GM12878 (cell line): ENCODE measurements at regions not wholly inside any gene's neighbourhood (a gene's known extent, or its start where the extent isn't known, plus 50 kb on each side); places are given as distances from the start of the nearest gene placed in this dataset.

Experiments used
- ATAC-seq: fragments of 200-7000 bp; cut with Tn5 transposase; 3 replicates; pipeline ENCODE4 v1.9.1; 2020; ENCODE audit warnings: mild to moderate bottlenecking, moderate library complexity
- BruUV-seq: library from RNA; stranded (reverse); fragments of 400-500 nt; replicated peaks from 2 replicates; lab custom pipeline; 2021; lab: Mats Ljungman, UMichigan
- CTCF ChIA-PET: fragments of 300-600 bp; sonication (Branson Sonifier 250); formaldehyde crosslinking; extraction: SDS; loops from one replicate; lab custom pipeline; 2021; ENCODE audit warnings: inconsistent platforms; lab: Yijun Ruan, JAX
- POLR2A ChIA-PET: fragments of 350-600 bp; formaldehyde crosslinking; extraction: SDS; loops from one replicate; lab custom pipeline; 2021; ENCODE audit warnings: inconsistent platforms; lab: Charles Lee
- RAD21 ChIA-PET: fragments of 300-600 bp; sonication (Branson Sonifier 250); formaldehyde crosslinking; loops from one replicate; lab custom pipeline; 2023; ENCODE audit warnings: antibody characterized with exemption; ENCODE audit not compliant: unreplicated experiment; lab: Charles Lee
- SMC1A ChIA-PET: fragments of 300-600 bp; sonication (Branson Sonifier 250); formaldehyde crosslinking; loops from one replicate; lab custom pipeline; 2023; ENCODE audit not compliant: unreplicated experiment, uncharacterized antibody; lab: Charles Lee
- DNase-seq: peaks from one replicate; pipeline ENCODE4 v3.0.0-alpha.2; 2011; ENCODE audit warnings: low read depth, low spot score
- FAIRE-seq: peaks from 3 replicates; lab custom pipeline; 2011; peaks lifted over from hg19 to GRCh38; lab: Jason Lieb, UNC
- H2AFZ ChIP-seq: 2 replicates; pipeline ENCODE4 v1.6.0; 2011; ENCODE audit warnings: low read depth, low read length, control low read depth; ENCODE audit not compliant: control insufficient read depth
- H3K27ac ChIP-seq: 2 replicates; pipeline ENCODE4 v1.5.1; 2011; ENCODE audit warnings: control low read depth; ENCODE audit not compliant: control insufficient read depth, insufficient read depth
- H3K27me3 ChIP-seq, 2 experiments: replicated peaks in 1 of 2; 2 replicates each; pipeline versions ENCODE4 v1.6.0 to v1.6.1; 2011; ENCODE audit warnings: low read length in 1 of 2; ENCODE audit not compliant: control insufficient read depth in 2 of 2, insufficient read depth in 2 of 2
- H3K36me3 ChIP-seq, 2 experiments: 2 replicates each; pipeline ENCODE4 v1.5.1; 2011; ENCODE audit warnings: low read length in 1 of 2; ENCODE audit not compliant: control insufficient read depth in 2 of 2, insufficient read depth in 2 of 2
- H3K4me1 ChIP-seq: 2 replicates; pipeline ENCODE4 v1.6.1; 2011; ENCODE audit warnings: mild to moderate bottlenecking, low read length, moderate library complexity, mixed read lengths; ENCODE audit not compliant: control insufficient read depth, insufficient read depth
- H3K4me2 ChIP-seq: 2 replicates; pipeline ENCODE4 v1.6.0; 2011; ENCODE audit warnings: control low read depth; ENCODE audit not compliant: control insufficient read depth, insufficient read depth
- H3K4me3 ChIP-seq: fragments of 200-600 bp; sonication (generic); 2 replicates; pipeline ENCODE4 v1.5.1; 2016
- H3K79me2 ChIP-seq: 2 replicates; pipeline ENCODE4 v1.6.0; 2011; ENCODE audit warnings: low read length; ENCODE audit not compliant: control insufficient read depth, insufficient read depth
- H3K9ac ChIP-seq: 2 replicates; pipeline ENCODE4 v1.8.0; 2011; ENCODE audit warnings: low read length, control low read depth, mixed read lengths; ENCODE audit not compliant: control insufficient read depth, insufficient read depth
- H3K9me3 ChIP-seq: replicated peaks from 3 replicates; pipeline ENCODE4 v1.5.1; 2011; ENCODE audit warnings: mild to moderate bottlenecking, low read length; ENCODE audit not compliant: control insufficient read depth, insufficient read depth
- H4K20me1 ChIP-seq: 2 replicates; pipeline ENCODE4 v1.6.0; 2011; ENCODE audit not compliant: control insufficient read depth, insufficient read depth
- BRCA1 ChIP-seq: IDR thresholded peaks from 2 replicates; pipeline ENCODE4 v1.6.1; 2011; ENCODE audit warnings: low read depth, low read length, improper control_type of control experiment
- CBFB ChIP-seq: IDR thresholded peaks from 2 replicates; pipeline ENCODE4 v1.6.1; 2016; ENCODE audit warnings: antibody characterized with exemption, low read depth
- EP300 ChIP-seq, 2 experiments: fragments of 150-350 bp in 1 of 2; IDR thresholded peaks; 2 replicates each; pipeline ENCODE4 v1.6.1; 2011 to 2012; ENCODE audit warnings: low read depth in 2 of 2, low read length in 2 of 2, borderline replicate concordance in 1 of 2, improper control_type of control experiment in 1 of 2, inconsistent platforms in 1 of 2; ENCODE audit not compliant: control insufficient read depth in 1 of 2
- ETV6 ChIP-seq, 2 experiments: fragments of 450-650 bp in 1 of 2; IDR thresholded peaks in 1 of 2; conservative IDR thresholded peaks in 1 of 2; 2 replicates each; pipeline ENCODE4 v1.6.1; 2014; ENCODE audit warnings: antibody characterized with exemption in 1 of 2, borderline replicate concordance in 1 of 2, low read depth in 1 of 2, mild to moderate bottlenecking in 1 of 2, moderate library complexity in 1 of 2
- FOS ChIP-seq: IDR thresholded peaks from 3 replicates; pipeline ENCODE4 v1.6.1; 2011; ENCODE audit warnings: borderline replicate concordance; ENCODE audit not compliant: insufficient read length; ENCODE audit errors: extremely low read depth
- FOXK2 ChIP-seq: fragments of 450-650 bp; IDR thresholded peaks from 2 replicates; pipeline ENCODE4 v1.6.1; 2017; ENCODE audit warnings: mild to moderate bottlenecking, moderate library complexity
- FOXM1 ChIP-seq: IDR thresholded peaks from 2 replicates; pipeline ENCODE4 v1.6.1; 2012; ENCODE audit warnings: low read depth, mild to moderate bottlenecking, inconsistent platforms, low read length, moderate library complexity
- GABPA ChIP-seq: IDR thresholded peaks from 2 replicates; pipeline ENCODE4 v1.6.1; 2014; ENCODE audit warnings: antibody characterized with exemption, low read depth, mild to moderate bottlenecking, inconsistent platforms
- IKZF2 ChIP-seq, 2 experiments: fragments of 450-650 bp; IDR thresholded peaks; 2 replicates each; pipeline ENCODE4 v1.6.1; 2017; ENCODE audit warnings: mild to moderate bottlenecking in 2 of 2, moderate library complexity in 2 of 2
- IRF4 ChIP-seq: IDR thresholded peaks from 2 replicates; pipeline ENCODE4 v1.6.1; 2011; ENCODE audit warnings: low read depth, low read length
- JUND ChIP-seq: IDR thresholded peaks from 2 replicates; pipeline ENCODE4 v1.6.1; 2012; ENCODE audit warnings: low read depth, mild to moderate bottlenecking, low read length, improper control_type of control experiment, moderate library complexity
- KLF5 ChIP-seq: fragments of 450-650 bp; IDR thresholded peaks from 2 replicates; pipeline ENCODE4 v1.6.1; 2014; ENCODE audit warnings: mild to moderate bottlenecking; ENCODE audit not compliant: partially characterized antibody
- MEF2A ChIP-seq: IDR thresholded peaks from 2 replicates; pipeline ENCODE4 v1.6.1; 2011; ENCODE audit warnings: low read depth, mild to moderate bottlenecking, low read length, moderate library complexity; ENCODE audit not compliant: insufficient read depth
- NFIC ChIP-seq: IDR thresholded peaks from 2 replicates; pipeline ENCODE4 v1.6.1; 2012; ENCODE audit warnings: low read depth, mild to moderate bottlenecking, inconsistent platforms, low read length, moderate library complexity
- NR2F1 ChIP-seq: fragments of 450-650 bp; conservative IDR thresholded peaks from 2 replicates; pipeline ENCODE4 v1.6.1; 2017; ENCODE audit warnings: mild to moderate bottlenecking
- SRF ChIP-seq, 2 experiments: IDR thresholded peaks; 2 replicates each; pipeline ENCODE4 v1.6.1; 2011; ENCODE audit warnings: low read depth in 2 of 2, low read length in 2 of 2, mild to moderate bottlenecking in 1 of 2, moderate library complexity in 1 of 2
- TCF12 ChIP-seq: IDR thresholded peaks from 2 replicates; pipeline ENCODE4 v1.6.1; 2011; ENCODE audit warnings: low read depth, mild to moderate bottlenecking, low read length
- WGBS: methylation state at CpG from one replicate; pipeline ENCODE4 v1.1.6; 2016; ENCODE audit warnings: low lambda C conversion rate; ENCODE audit not compliant: insufficient replicate concordance, insufficient coverage; ENCODE audit errors: missing lambda C conversion rate; 5-methylcytosine and 5-hydroxymethylcytosine counted together
- in situ Hi-C: fragments of 300-500 bp; cut with MboI; formaldehyde crosslinking; loops from 9 replicates; pipeline ENCODE4 v1.14.3; 2018; ENCODE audit warnings: mixed read lengths
- intact Hi-C: fragments of 100-400 bp; cut with micrococcal nuclease; formaldehyde crosslinking; loops from one replicate; pipeline ENCODE4 v1.14.2; 2022; ENCODE audit not compliant: unreplicated experiment
- TF ChIP-seq, protein P1 (sequence below): fragments of 150-350 bp; IDR thresholded peaks from 2 replicates; pipeline ENCODE4 v1.6.1; 2014; ENCODE audit warnings: mild to moderate bottlenecking, low read depth, low read length
- TF ChIP-seq, protein P2 (sequence below): fragments of 450-650 bp; IDR thresholded peaks from 2 replicates; pipeline ENCODE4 v1.6.1; 2017; ENCODE audit warnings: low read depth, mild to moderate bottlenecking, moderate library complexity
- TF ChIP-seq, protein P3 (sequence below): fragments of 450-650 bp; IDR thresholded peaks from 2 replicates; pipeline ENCODE4 v1.6.1; 2016; ENCODE audit warnings: mild to moderate bottlenecking

DNA sequence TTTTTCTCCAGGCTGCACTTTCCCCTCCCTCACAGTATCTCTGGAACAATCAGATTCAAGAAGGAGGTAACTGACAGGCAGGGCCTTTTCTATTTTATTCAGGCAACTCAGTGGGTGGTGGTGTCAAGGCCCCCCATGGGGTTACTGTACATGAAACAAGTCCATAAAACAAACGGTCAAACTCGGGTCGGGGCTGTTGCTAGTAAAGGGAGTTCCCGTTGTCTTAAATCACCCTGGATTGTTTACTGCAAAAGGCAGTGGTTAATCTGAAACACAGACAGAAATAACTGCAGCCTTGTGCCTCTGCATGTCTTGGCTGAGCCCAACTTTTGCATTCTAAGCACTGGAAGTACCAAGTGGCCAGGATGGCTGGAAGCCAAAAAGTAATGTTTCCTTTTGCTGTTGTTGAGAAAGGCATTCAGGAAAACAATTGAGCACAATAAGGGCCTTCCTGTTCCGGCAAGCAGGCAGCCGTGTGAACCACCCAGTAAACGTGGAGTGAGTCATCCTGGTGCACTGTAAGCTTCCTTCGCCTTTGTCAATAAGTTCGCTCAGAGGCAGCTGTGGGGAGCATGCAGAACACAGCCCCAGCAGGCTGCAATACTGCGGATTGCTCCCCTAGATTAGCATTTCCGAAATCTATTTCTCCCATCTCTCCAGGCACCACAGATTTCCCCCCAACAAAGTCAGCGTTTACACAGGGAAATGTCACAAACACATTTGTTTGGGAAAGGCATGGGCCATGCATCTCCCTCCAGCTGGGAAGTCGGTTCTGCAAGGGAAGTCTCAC is 149.6 kb downstream of the IRS1 start:
- Histone ChIP-seq H3K27me3 (no peaks in the 10 kb centered on the region), H3K36me3 (no peaks in the 10 kb centered on the region), H3K4me3 (no peak overlapping the region), H3K9ac (no peak overlapping the region), H3K4me1 (no peaks in the 10 kb centered on the region), H4K20me1 (no peaks in the 10 kb centered on the region), H3K27ac (no peak overlapping the region), H2AFZ (peak overlapping the region; percentile 73), H3K9me3 (peaks cover 4% of the 10 kb centered on the region; the same call in 2 of the 3 replicates), H3K4me2 (no peak overlapping the region), H3K79me2 (no peaks in the 10 kb centered on the region)
- 7% methylated on average over 13 of the region's 13 CpGs for WGBS
- ChIA-PET RAD21 (no interaction called here), CTCF (interaction anchor here (1.2 kb wide), 1 partner anchor 178 kb away, joined by 4 read pairs; no protein-coding TSS in a partner anchor), SMC1A (no interaction called here), POLR2A (no interaction called here)
- intact Hi-C loops (no loop called here), in situ Hi-C loops (no loop called here)
- peak; percentile 33 for DNase-seq
- peak; percentile 71 for ATAC-seq
- BruUV-seq, result no TSS peak
- no peak for FAIRE-seq
- peak in 1 of 2 experiments; percentile 53; a peak in 1 of 4 replicates for TF ChIP-seq ETV6 (conservative IDR thresholded peaks at IDR 0.05 in 1 of 2, IDR thresholded peaks at IDR 0.05 in 1 of 2; ENCODE audit: borderline replicate concordance in 1 of 2, low read depth in 1 of 2)
- no peak for TF ChIP-seq BRCA1
- TF ChIP-seq CBFB, result no peak
- TF ChIP-seq JUND, result no peak
- TF ChIP-seq GABPA, result peak; percentile 60
- 0 out of 2 replicates have a peak, but pooled peaks have one; percentile 31 for TF ChIP-seq FOXM1
- TF ChIP-seq NFIC, result peak; percentile 47; the same call in 1 of the 2 replicates
- no peak for TF ChIP-seq NR2F1
- 0 out of 2 replicates have a peak, but pooled peaks have one; percentile 21 for TF ChIP-seq IRF4
- TF ChIP-seq KLF5, result no peak
- 0 out of 4 replicates have a peak, but pooled peaks of 1 of the 2 experiments have one; percentile 8 for TF ChIP-seq IKZF2 (IDR thresholded peaks at IDR 0.05)
- TF ChIP-seq EP300 (IDR thresholded peaks at IDR 0.05; ENCODE audit: borderline replicate concordance in 1 of 2, control insufficient read depth in 1 of 2, low read depth in 2 of 2, low read length in 2 of 2), result peak in 1 of 2 experiments; percentile 27; a peak in 1 of 4 replicates
- 0 out of 2 replicates have a peak, but pooled peaks have one; percentile 15 for TF ChIP-seq TCF12
- TF ChIP-seq, protein P1, sequence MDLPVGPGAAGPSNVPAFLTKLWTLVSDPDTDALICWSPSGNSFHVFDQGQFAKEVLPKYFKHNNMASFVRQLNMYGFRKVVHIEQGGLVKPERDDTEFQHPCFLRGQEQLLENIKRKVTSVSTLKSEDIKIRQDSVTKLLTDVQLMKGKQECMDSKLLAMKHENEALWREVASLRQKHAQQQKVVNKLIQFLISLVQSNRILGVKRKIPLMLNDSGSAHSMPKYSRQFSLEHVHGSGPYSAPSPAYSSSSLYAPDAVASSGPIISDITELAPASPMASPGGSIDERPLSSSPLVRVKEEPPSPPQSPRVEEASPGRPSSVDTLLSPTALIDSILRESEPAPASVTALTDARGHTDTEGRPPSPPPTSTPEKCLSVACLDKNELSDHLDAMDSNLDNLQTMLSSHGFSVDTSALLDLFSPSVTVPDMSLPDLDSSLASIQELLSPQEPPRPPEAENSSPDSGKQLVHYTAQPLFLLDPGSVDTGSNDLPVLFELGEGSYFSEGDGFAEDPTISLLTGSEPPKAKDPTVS, result no peak
- TF ChIP-seq, protein P2, sequence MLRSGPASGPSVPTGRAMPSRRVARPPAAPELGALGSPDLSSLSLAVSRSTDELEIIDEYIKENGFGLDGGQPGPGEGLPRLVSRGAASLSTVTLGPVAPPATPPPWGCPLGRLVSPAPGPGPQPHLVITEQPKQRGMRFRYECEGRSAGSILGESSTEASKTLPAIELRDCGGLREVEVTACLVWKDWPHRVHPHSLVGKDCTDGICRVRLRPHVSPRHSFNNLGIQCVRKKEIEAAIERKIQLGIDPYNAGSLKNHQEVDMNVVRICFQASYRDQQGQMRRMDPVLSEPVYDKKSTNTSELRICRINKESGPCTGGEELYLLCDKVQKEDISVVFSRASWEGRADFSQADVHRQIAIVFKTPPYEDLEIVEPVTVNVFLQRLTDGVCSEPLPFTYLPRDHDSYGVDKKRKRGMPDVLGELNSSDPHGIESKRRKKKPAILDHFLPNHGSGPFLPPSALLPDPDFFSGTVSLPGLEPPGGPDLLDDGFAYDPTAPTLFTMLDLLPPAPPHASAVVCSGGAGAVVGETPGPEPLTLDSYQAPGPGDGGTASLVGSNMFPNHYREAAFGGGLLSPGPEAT, result 0 out of 2 replicates have a peak, but pooled peaks have one; percentile 36
- TF ChIP-seq SRF (IDR thresholded peaks at IDR 0.05; ENCODE audit: low read depth in 2 of 2, low read length in 2 of 2), result peak; percentile 15 to 78; a peak in 3 of 4 replicates
- no peak for TF ChIP-seq FOXK2
- TF ChIP-seq FOS, result no peak
- TF ChIP-seq, protein P3, sequence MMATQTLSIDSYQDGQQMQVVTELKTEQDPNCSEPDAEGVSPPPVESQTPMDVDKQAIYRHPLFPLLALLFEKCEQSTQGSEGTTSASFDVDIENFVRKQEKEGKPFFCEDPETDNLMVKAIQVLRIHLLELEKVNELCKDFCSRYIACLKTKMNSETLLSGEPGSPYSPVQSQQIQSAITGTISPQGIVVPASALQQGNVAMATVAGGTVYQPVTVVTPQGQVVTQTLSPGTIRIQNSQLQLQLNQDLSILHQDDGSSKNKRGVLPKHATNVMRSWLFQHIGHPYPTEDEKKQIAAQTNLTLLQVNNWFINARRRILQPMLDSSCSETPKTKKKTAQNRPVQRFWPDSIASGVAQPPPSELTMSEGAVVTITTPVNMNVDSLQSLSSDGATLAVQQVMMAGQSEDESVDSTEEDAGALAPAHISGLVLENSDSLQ, result peak; percentile 78
- no peak for TF ChIP-seq MEF2A
